ENCODE measurements at regions not wholly inside any gene's neighbourhood (a gene's known extent, or its start where the extent isn't known, plus 50 kb on each side); places are given as distances from the start of the nearest gene placed in this dataset.

- TF ChIP-seq POLR2A (IDR thresholded peaks at IDR 0.05) = no peak
- no peak for TF ChIP-seq CTCF (IDR thresholded peaks at IDR 0.05)
These were observed 113.8 kb downstream of the CEBPB start for GRCh38 chr20:50304501-50304856.

All from lower leg skin (tissue), 3 donors.